Kidney tubule cell (primary cell): ENCODE measurements at regions not wholly inside any gene's neighbourhood (a gene's known extent, or its start where the extent isn't known, plus 50 kb on each side); places are given as distances from the start of the nearest gene placed in this dataset.
"Not testable (repeated sequence)": the region's sequence is repeated elsewhere in the genome, so short reads cannot be mapped to it uniquely, and the experiment has no call there.

Experiments used
- DNase-seq: peaks from one replicate; pipeline ENCODE4 v3.0.0-alpha.2; 2018; ENCODE audit warnings: low spot score

DNA sequence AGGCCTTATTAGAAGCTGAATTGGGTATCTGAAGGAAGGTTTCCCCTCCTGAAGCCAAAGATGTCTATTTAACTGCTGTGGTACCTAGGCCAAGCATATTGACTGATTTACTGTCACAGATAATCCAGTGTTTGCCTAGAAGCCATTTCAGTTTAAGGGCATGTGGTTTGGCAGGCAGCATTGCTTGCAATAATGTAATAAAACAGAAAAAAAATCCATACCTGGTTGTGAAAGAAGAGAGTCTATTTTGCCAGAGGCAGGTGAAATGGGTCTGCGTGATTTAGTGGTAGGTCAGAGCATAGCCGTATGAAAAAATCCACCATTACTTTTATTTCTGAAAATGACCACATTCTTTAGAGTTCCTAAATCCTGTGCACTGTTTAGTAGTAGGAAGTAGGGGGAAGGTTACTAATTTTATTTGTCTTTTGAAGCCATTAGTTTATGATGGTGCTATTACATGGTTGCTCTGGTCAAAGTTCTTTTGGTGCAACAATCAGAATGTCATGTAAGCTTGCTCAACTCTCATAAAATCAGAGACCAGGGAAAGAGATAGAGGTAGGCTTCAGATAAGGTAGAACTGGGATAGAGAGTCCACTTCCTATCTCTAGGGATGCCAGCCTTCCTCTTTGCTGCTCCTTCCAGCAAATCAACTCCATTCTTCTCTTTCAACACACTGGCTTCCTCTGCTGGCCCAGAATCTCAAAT, 343.4 kb downstream of the GPD2 start:
- no peak for DNase-seq

GRCh38 chr2:156781677-156782076, 345.5 kb downstream of the GPD2 start:
- DNase-seq: not testable (repeated sequence)

DNA sequence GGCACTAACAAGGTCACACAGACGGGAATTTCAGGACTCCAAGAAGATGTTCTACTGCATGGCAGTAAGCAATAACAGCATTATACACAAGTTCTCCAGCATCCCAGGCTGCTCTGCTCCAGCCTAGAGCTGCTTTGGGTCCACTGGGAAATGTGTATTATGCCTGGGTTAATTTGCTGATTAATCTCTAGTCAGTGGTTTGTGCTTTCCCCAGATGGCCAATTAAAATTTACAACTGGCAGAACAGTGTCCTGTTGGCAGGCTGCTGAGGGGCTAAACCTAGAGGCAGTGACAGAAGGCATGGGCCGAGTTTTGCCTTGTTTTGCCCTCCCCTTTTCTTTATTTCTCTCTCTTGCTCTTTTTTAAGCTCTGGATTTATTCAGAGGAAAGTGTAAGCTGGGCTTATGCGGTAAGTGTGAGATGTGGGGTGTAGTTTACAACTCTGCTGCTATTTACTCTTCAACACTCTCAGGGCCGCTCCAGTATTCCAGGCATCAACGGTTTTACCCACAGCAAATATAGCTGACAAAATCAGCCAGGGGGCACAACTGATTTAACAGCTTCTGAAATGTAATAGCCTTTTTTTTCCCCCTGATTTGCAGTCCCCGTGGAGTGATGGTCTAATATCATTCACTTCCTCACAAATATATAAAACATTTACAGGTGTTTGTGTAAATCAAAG, 348.0 kb downstream of the GPD2 start:
- DNase-seq: no peak

DNA sequence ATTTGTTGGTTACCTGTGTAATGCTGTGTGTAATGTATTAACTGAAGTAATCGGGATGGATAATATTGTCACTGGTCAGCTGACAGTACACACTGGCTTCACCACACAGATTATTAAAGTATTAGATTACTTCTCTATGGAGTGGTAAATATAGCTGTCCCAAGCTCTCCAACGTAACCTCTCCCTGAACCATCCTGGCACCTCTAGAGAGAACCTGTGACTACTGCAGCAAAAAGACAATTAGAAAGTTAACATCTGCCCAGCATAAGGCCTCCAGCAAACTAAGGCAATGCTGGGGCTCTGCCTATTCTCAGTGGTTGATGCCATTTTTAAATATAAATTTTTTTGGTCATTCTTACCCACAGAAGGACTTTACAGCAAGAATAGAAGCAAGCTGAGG, 351.3 kb downstream of the GPD2 start:
- no peak for DNase-seq

DNA sequence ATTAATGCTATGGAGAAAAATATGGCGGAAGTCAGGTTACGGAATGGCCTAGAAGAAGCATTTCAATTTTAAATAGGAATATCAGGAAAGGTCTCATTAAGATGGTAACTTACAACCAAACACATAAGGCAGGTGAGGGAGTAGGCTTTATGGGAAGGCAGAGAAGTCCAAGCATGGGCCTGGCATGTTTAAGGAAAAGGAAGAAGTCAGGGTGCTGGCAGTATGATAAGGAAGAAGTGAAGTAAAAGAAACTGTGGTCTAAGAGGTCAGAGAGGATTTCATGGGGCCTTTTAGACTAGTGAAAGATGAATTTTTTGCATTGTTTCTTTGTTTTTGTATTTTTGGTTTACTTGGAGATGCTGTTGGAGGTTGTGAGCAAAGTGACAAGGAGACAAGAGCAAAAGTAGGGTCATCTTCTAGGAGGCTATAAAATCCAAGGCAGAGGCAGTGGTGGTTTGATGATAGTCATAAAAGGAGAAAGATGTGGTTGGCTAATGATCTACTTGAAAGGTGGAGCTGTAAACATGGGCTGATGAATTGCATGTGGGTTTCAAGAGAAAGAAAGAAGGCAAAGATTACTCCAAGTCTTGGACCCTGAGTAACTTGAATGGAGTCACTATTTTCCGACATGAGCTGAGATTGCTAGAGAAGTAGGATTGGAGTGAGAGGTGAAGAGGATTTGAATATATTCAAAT, 354.3 kb downstream of the GPD2 start:
- DNase-seq: no peak

DNA sequence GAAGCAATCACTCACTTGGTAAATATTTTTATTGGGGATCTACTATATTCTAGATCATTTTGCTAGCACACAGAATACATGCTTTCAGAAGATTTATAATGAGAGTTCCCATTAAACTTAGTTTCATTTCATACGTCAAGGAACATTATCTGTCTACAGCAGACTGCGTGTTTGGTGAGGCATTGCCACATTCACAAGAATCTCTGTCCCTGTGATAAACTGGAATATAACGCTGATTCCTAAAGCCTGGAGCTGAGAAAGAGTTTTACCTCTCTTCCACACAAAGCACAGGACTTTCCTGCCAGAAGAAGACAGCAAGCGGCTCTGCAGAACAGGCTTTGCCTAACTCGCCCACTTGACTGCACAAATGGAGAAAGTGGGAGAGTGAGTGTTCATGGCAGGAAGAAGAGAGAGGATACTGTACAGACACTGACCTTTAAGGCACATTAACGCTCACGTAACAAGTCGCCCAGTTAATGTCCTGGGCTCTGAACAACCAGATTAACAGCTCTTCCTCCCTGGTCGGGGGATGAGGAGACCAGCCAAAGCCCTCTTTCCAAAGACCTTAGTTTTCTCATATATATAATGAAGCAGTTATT, 356.2 kb downstream of the GPD2 start:
- no peak for DNase-seq

- no peak for DNase-seq
Measured at GRCh38 chr2:156797832-156798231, 361.7 kb downstream of the GPD2 start.

- DNase-seq: no peak
Measured at GRCh38 chr2:156800065-156800653, 364.0 kb downstream of the GPD2 start.

DNA sequence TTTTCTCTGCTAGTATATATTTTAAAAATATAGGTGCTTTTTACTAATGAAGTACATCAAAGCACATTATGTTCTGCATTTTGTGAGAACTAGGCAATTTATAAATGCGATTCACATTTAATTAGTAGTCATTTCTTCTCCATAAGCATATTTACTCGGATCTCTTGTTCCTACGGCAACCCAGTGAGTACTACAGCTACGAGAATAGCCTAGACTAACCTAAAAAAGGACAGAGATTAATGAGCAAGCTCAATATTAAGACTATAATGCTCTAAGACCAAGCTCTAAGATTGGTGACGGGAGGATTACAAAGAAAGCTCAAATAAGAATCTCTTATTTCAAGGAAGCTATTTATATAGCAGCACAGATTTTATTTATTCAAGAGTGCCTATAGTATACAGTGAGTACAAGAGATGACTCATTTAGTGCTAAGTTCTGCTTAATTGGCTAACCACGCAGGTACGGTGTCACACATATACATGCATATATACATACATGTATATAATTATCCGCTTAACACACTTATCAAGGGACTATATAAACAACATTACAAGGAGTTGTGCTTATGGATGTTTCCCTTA, 364.7 kb downstream of the GPD2 start:
- no peak for DNase-seq

DNA sequence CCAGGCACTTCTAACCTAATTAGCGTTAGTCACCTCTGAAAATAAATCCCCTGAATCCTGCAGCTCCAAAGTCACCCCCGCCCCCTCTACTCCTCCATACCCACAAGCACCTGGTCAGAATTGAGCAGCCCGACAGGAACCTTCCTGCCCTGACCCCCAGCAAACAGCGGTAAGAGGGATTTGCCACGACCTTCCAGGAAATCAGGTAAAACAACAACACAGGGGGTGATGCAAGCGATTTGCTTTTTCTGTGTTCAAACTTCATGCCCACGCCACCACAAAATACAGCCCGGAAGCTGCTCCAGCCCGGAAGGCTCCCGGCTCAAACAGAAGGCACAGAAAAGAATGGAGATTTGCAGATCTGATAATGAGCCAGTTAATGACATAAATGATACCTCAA, 367.1 kb downstream of the GPD2 start:
- DNase-seq: peak; percentile 10

DNA sequence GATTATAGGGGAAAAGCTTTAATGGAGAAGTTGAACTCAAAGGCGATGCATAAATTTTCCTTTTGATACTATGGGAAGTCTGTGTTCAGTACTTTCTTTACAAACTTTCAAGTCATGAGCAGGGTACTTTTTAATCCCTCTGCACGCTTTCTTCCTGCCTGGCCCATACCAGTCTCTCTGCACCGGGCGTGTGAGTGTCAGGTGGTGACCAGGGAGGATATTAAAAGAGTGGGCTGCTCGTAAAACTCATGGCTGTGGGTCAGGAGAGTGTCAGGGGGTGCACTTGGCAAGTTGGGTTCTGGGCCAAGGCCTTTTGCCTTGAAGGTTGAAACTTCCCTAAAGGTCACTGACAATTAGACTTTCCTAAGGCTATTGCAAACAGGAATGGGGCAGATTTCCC, 367.8 kb downstream of the GPD2 start:
- no peak for DNase-seq

- no peak for DNase-seq
Measured at GRCh38 chr2:156810094-156810493, 373.9 kb downstream of the GPD2 start.

GRCh38 chr2:156812496-156812895, 376.3 kb downstream of the GPD2 start:
- no peak for DNase-seq

GRCh38 chr2:156817430-156817829, 381.3 kb downstream of the GPD2 start:
- no peak for DNase-seq

- DNase-seq: no peak
Measured at GRCh38 chr2:156818221-156818620, 382.0 kb downstream of the GPD2 start.

GRCh38 chr2:156818944-156819343, 382.8 kb downstream of the GPD2 start:
- DNase-seq: no peak

GRCh38 chr2:156826341-156826933, 390.3 kb downstream of the GPD2 start:
- peak; percentile 15 for DNase-seq

DNA sequence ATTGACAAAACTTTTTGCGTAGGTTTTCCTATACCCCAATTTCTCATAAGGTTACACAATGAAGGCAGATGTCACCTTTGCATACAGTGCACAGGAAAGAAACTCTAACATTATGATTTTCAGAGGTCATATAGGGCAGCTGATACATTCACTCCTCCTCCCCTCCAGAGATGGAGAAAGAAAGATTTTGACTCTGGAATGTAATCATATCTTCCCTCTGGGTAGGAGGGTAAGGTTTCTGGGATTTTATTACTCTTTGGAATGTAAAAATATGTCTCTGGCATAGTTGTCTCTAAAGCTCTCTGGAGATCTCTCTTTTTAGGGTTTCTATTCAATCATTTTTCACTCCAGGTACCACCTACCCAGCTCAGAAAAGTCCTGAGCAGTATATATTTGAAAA, 398.3 kb downstream of the GPD2 start:
- no peak for DNase-seq

DNA sequence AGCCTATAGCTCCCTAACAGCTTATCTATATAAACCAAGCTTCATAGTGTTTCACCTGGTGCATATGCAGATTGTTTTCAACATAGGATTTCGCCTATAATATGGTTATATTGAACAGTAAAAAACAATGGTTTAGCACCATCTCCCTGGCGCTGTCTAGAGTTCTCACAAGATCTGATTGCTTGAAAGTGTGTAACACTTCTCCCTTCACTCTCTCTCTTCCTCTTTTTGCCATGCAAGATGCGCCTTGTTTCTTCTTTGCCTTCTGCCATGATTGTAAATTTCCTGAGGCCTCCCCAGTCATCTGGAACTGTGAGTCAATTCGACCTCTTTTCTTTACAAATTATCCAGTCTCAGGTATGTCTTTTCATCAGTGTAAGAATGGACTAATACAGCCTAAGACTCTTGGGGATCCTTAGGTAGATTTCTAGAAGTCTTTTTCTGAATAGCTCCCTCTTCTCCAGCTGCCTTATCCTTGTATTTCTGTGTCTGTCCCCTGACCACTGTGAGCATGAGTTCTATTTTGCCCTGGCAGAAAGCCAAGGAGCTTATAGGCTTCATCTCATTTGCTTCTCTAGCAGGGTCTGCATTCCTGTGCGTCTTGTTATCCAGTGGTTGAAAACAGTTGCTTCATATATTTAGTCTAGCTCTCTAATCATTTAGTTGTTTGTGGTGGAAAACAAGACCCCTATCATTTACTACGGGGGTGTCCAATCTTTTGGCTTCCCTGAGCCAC, 401.6 kb downstream of the GPD2 start:
- DNase-seq: no peak

DNA sequence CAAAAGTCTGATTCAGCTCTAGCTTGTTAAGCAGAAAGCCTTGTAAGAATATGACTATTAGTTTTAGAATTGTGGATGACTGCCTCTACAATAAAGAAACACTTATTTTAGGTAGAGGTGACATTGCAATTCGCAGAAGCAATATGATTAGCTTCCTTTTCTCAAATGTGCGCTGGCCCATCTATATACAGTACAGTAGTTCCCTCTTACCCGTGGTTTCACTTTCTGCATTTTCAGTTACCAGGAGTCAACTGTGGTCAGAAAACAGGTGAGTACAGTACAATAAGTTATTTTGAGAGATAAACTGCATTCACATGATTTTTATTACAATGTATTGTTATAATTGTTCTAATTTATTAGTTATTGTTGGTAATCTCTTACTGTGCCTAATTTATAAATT, 405.1 kb downstream of the GPD2 start:
- DNase-seq: no peak
